ENCODE measurements at regions not wholly inside any gene's neighbourhood (a gene's known extent, or its start where the extent isn't known, plus 50 kb on each side); places are given as distances from the start of the nearest gene placed in this dataset.

- TF ChIP-seq CTCF (IDR thresholded peaks at IDR 0.05) (no peak), POLR2A (IDR thresholded peaks at IDR 0.05) (no peak)
Observed at GRCh38 chr1:177858332-177858821, 111.5 kb downstream of the SEC16B start.
